Mesendoderm (in vitro differentiated cells): ENCODE measurements at regions not wholly inside any gene's neighbourhood (a gene's known extent, or its start where the extent isn't known, plus 50 kb on each side); places are given as distances from the start of the nearest gene placed in this dataset.

Experiments used
- DNase-seq: peaks from one replicate; pipeline ENCODE4 v3.0.0; 2013
- H2AK5ac ChIP-seq: 2 replicates; pipeline ENCODE4 v1.6.1; 2013; ENCODE audit warnings: low read length, inconsistent platforms
- H2BK120ac ChIP-seq: 2 replicates; pipeline ENCODE4 v1.6.1; 2013; ENCODE audit warnings: low read depth, mild to moderate bottlenecking, low read length, moderate library complexity, mixed read lengths
- H2BK15ac ChIP-seq: replicated peaks from 2 replicates; pipeline ENCODE4 v1.6.1; 2013; ENCODE audit warnings: low read depth, mild to moderate bottlenecking, moderate library complexity
- H2BK5ac ChIP-seq: 2 replicates; pipeline ENCODE4 v1.6.1; 2013; ENCODE audit warnings: low read length, inconsistent platforms
- H3K18ac ChIP-seq: 2 replicates; pipeline ENCODE4 v1.6.1; 2013; ENCODE audit warnings: mild to moderate bottlenecking, low read length, mixed read lengths
- H3K23ac ChIP-seq: one replicate; pipeline ENCODE4 v1.6.1; 2013; ENCODE audit warnings: low read length
- H3K27ac ChIP-seq: 2 replicates; pipeline ENCODE4 v1.5.1; 2013; ENCODE audit warnings: low read depth, mild to moderate bottlenecking, inconsistent platforms, low read length, moderate library complexity
- H3K27me3 ChIP-seq: 2 replicates; pipeline ENCODE4 v1.6.1; 2013; ENCODE audit warnings: low read length, control low read depth, mild to moderate bottlenecking, inconsistent platforms; ENCODE audit not compliant: insufficient read depth, poor library complexity
- H3K36me3 ChIP-seq: 2 replicates; pipeline ENCODE4 v1.6.1; 2013; ENCODE audit warnings: low read length, inconsistent platforms; ENCODE audit not compliant: control insufficient read depth, insufficient read depth
- H3K4ac ChIP-seq: one replicate; pipeline ENCODE4 v1.6.1; 2013; ENCODE audit warnings: low read depth, mild to moderate bottlenecking, low read length, moderate library complexity
- H3K4me1 ChIP-seq: 2 replicates; pipeline ENCODE4 v1.6.1; 2013; ENCODE audit warnings: low read depth, low read length, inconsistent platforms; ENCODE audit not compliant: control insufficient read depth
- H3K4me2 ChIP-seq: 2 replicates; pipeline ENCODE4 v1.6.1; 2013; ENCODE audit warnings: low read length
- H3K4me3 ChIP-seq: 2 replicates; pipeline ENCODE4 v1.5.1; 2013; ENCODE audit warnings: mild to moderate bottlenecking, low read length
- H3K56ac ChIP-seq: one replicate; pipeline ENCODE4 v1.6.1; 2013; ENCODE audit warnings: low read length
- H3K79me1 ChIP-seq: 2 replicates; pipeline ENCODE4 v1.6.1; 2013; ENCODE audit warnings: low read length, inconsistent platforms
- H3K79me2 ChIP-seq: 2 replicates; pipeline ENCODE4 v1.6.1; 2013; ENCODE audit warnings: mild to moderate bottlenecking, low read length; ENCODE audit not compliant: control insufficient read depth, insufficient read depth
- H3K9ac ChIP-seq: 2 replicates; pipeline ENCODE4 v1.6.1; 2013; ENCODE audit warnings: low read length, inconsistent platforms
- H4K5ac ChIP-seq: one replicate; pipeline ENCODE4 v1.6.1; 2013; ENCODE audit warnings: low read length
- H4K8ac ChIP-seq: one replicate; pipeline ENCODE4 v1.6.1; 2013; ENCODE audit warnings: low read depth, mild to moderate bottlenecking, control low read depth, low read length, moderate library complexity
- WGBS: extraction: QIAGEN DNeasy Blood & Tissue Kit; methylation state at CpG from one replicate; pipeline ENCODE4 v1.1.7; 2013; ENCODE audit warnings: low lambda C conversion rate, missing lambda C conversion rate; ENCODE audit not compliant: insufficient coverage; ENCODE audit errors: extremely low coverage; 5-methylcytosine and 5-hydroxymethylcytosine counted together

- H4K5ac ChIP-seq = no peak overlapping the region
- H2BK15ac ChIP-seq = peak overlapping the region; percentile 64
- no peak overlapping the region for H3K4ac ChIP-seq
- DNase-seq = no peak
- H2BK5ac ChIP-seq = no peak overlapping the region
- H2AK5ac ChIP-seq = no peak overlapping the region
- H4K8ac ChIP-seq = no peak overlapping the region
- H3K27ac ChIP-seq = no peak overlapping the region
- peak overlapping the region; percentile 79 for H3K56ac ChIP-seq
- peaks cover 24% of the 10 kb centered on the region for H3K4me1 ChIP-seq
- no peaks in the 10 kb centered on the region for H3K79me2 ChIP-seq
- peak overlapping the region; percentile 51 for H3K9ac ChIP-seq
- H3K4me2 ChIP-seq = no peak overlapping the region
- H3K79me1 ChIP-seq = no peaks in the 10 kb centered on the region
- H3K23ac ChIP-seq = no peak overlapping the region
- H3K27me3 ChIP-seq = no peaks in the 10 kb centered on the region
- peak overlapping the region; percentile 6 for H3K18ac ChIP-seq
- no peak overlapping the region for H3K4me3 ChIP-seq
- H3K36me3 ChIP-seq = no peaks in the 10 kb centered on the region
- WGBS = no CpG with 5 or more reads among the region's 11 CpGs
- peak overlapping the region; percentile 21 for H2BK120ac ChIP-seq
Observed at GRCh38 chr20:53738945-53739798, 145.5 kb upstream of the ZNF217 start.

DNA sequence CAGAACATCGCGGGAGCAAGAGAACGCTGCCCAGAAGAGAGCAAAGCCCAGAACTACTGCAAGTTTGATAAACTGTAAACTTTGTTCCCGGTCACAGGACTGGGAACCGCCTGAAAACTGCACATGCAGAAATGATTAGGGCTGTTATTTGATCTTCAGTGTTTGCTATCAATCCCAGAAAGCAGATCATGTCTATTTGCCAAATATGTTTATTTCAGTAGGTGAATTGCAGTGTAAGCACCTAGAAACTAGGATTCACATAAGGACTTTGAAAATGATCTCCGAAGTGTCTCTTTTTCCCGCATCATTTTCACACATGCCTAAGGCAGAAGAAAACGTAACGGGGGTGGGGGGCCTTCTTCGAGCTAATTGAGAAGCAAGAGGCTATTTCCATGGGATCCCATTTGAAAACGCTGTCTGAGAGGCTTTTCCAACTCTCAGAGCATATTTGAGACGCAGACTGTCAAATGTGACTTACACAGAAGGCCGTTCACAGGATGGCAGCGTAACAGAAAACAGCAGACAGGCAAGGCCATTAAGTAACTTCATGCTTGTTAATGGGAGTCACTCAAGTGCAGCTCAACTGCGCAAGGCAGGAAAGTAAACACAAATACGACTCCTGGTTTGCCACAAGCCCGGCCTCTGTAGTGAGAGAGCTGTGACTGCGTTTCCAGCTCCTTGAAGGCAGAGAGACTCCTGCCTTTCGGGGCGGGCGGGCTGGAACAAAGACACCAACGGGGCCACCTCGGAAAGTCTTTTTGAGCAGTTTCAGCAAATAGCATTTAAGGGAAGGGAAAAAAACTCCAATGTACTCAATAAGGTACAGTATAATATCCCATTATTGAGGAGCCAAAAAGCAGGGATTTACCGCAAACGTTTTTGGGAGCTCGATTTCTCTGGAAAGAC lies 144.7 kb upstream of the ZNF217 start:
- Histone ChIP-seq H3K4me3 (no peak overlapping the region), H3K9ac (peak overlapping the region; percentile 51), H2BK120ac (no peak overlapping the region), H3K79me1 (no peaks in the 10 kb centered on the region), H3K4me2 (no peak overlapping the region), H2BK5ac (peak overlapping the region; percentile 15), H4K8ac (no peak overlapping the region), H3K27ac (peak overlapping the region; percentile 19), H3K27me3 (no peaks in the 10 kb centered on the region), H3K36me3 (no peaks in the 10 kb centered on the region), H3K4me1 (peaks cover 24% of the 10 kb centered on the region), H3K18ac (peak overlapping the region; percentile 60), H3K56ac (peak overlapping the region; percentile 79), H2AK5ac (no peak overlapping the region), H3K79me2 (no peaks in the 10 kb centered on the region), H3K23ac (peak overlapping the region; percentile 70), H2BK15ac (peak overlapping the region; percentile 62), H4K5ac (no peak overlapping the region), H3K4ac (no peak overlapping the region)
- no CpG with 5 or more reads among the region's 26 CpGs for WGBS
- peak; percentile 93 for DNase-seq

DNA sequence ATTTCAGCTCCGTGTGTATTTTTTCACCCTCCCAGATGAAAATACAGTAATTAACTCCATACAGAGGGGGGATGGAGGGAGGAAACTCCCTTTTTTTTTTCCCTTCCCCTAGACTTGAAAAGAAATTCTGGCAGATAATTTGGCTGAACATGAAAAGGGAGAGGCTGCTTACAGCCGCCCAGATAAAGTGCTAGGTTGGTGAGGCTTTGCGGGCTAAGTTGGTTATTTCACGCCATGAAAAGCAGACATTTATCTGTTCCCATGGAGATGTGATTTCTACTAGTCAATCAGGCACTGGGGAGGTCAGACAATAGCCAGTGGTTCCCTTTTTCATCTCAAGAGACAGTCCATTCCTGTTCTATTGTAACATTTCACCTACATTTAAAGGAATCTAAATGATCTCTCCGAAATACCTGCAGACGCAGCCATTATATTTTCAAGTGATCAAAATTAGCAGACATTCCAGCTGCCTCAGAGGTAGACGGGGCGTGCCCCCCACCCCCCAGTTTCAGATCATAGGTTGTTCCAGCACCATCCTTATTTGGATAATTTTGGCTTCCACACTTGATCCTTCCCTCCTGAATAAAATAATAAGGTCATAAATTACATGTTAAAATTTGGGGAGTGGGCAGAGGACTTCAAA lies 143.9 kb upstream of the ZNF217 start:
- no CpG with 5 or more reads among the region's 8 CpGs for WGBS
- Histone ChIP-seq H3K56ac (peak overlapping the region; percentile 80), H3K36me3 (no peaks in the 10 kb centered on the region), H3K23ac (no peak overlapping the region), H4K5ac (no peak overlapping the region), H2BK5ac (peak overlapping the region; percentile 58), H3K9ac (peak overlapping the region; percentile 42), H3K79me2 (no peaks in the 10 kb centered on the region), H3K18ac (peak overlapping the region; percentile 60), H4K8ac (peak overlapping the region; percentile 6), H3K4me3 (no peak overlapping the region), H3K4ac (no peak overlapping the region), H3K79me1 (no peaks in the 10 kb centered on the region), H3K27ac (peak overlapping the region; percentile 9), H2BK120ac (peak overlapping the region; percentile 29), H2BK15ac (peak overlapping the region; percentile 62), H3K27me3 (no peaks in the 10 kb centered on the region), H3K4me2 (no peak overlapping the region), H3K4me1 (peaks cover 24% of the 10 kb centered on the region), H2AK5ac (no peak overlapping the region)
- DNase-seq = no peak

- H3K27ac ChIP-seq = peak overlapping the region; percentile 9
- H3K27me3 ChIP-seq = no peaks in the 10 kb centered on the region
- peak overlapping the region; percentile 60 for H3K18ac ChIP-seq
- H3K79me2 ChIP-seq = no peaks in the 10 kb centered on the region
- no peak overlapping the region for H3K4ac ChIP-seq
- peak overlapping the region; percentile 80 for H3K56ac ChIP-seq
- no CpG with 5 or more reads among the region's 6 CpGs for WGBS
- peaks cover 24% of the 10 kb centered on the region for H3K4me1 ChIP-seq
- no peak overlapping the region for H2BK15ac ChIP-seq
- peak overlapping the region; percentile 42 for H3K9ac ChIP-seq
- no peak overlapping the region for H2AK5ac ChIP-seq
- H2BK5ac ChIP-seq = peak overlapping the region; percentile 58
- no peaks in the 10 kb centered on the region for H3K36me3 ChIP-seq
- H3K23ac ChIP-seq = no peak overlapping the region
- peak overlapping the region; percentile 29 for H2BK120ac ChIP-seq
- H3K4me2 ChIP-seq = no peak overlapping the region
- H3K79me1 ChIP-seq = no peaks in the 10 kb centered on the region
- peak overlapping the region; percentile 93 for H4K8ac ChIP-seq
- H3K4me3 ChIP-seq = no peak overlapping the region
- peak overlapping the region; percentile 37 for H4K5ac ChIP-seq
- DNase-seq = no peak
Observed at GRCh38 chr20:53736757-53737395, 143.2 kb upstream of the ZNF217 start.

GRCh38 chr20:53736122-53736756 lies 142.6 kb upstream of the ZNF217 start:
- Histone ChIP-seq H2BK120ac (no peak overlapping the region), H3K4me1 (peaks cover 24% of the 10 kb centered on the region), H3K56ac (no peak overlapping the region), H3K79me2 (no peaks in the 10 kb centered on the region), H3K9ac (no peak overlapping the region), H3K18ac (peak overlapping the region; percentile 39), H2BK5ac (no peak overlapping the region), H4K8ac (peak overlapping the region; percentile 93), H3K4ac (peak overlapping the region; percentile 65), H2AK5ac (no peak overlapping the region), H3K27ac (no peak overlapping the region), H2BK15ac (no peak overlapping the region), H3K27me3 (no peaks in the 10 kb centered on the region), H3K4me3 (no peak overlapping the region), H3K36me3 (no peaks in the 10 kb centered on the region), H4K5ac (no peak overlapping the region), H3K79me1 (no peaks in the 10 kb centered on the region), H3K4me2 (no peak overlapping the region), H3K23ac (no peak overlapping the region)
- no CpG with 5 or more reads among the region's 7 CpGs for WGBS
- no peak for DNase-seq
